SIG-M5 treated with dmso at 0.1 percent for 504 hours (cell line): ENCODE measurements at regions not wholly inside any gene's neighbourhood (a gene's known extent, or its start where the extent isn't known, plus 50 kb on each side); places are given as distances from the start of the nearest gene placed in this dataset.

Experiments
- DNase-seq: peaks from one replicate; lab custom pipeline; 2025; ENCODE audit not compliant: unreplicated experiment; lab: John Stamatoyannopoulos, UW

DNA sequence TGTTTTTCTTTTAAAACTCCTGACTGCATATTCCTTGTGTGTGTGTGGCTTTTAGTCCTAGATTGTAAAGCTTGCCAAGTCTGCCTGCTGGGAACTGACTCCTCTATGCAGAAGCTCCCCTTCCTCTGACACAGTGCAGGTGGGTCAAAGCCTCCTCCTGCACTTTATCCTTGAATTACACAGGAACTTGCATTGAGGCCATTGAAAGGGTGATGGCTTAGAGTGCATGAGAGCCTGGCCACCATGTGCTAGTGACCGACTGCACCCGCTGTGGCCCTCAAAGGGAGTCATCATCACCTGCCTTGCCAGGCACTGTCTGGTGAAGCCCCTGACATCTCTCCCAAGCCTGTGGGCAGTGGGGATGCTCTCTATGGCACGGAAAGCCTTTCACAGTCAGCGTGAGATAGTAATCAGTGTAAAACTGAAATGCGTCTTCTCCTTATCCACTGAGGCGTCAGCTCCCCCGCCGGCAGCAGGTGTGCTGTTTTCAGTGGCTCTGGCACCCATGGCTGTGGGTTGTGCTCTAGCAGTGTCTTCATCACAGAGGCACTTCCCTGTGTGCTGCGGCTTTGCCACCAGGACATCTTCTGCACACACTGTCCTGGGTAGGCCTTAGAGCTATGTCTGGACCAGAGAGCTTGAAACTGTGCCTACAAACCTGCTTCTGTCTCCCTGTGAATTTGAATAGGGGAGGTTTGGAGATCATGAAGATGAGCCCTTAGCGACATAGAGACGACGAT lies 87.9 kb downstream of the THBS2 start:
- DNase-seq: no peak

DNA sequence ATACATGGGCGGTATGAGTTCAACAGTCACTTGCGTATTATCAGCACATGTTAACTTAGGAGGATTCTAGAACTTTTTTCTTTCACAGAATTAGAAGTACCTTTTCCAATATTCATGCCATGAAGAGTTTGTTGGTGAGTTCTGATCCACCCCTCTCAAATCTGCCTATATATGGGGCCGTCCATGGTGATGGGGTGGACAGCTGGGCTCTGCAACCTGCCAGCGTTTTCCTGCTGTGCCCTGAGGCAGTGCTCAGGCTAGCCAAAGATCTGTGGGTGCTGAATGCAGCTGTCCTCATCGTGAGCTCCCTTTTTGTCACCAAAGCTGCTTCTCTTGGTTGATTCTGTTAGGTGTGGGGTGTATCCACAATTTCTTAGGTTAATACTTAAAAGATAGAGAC lies 88.7 kb downstream of the THBS2 start:
- no peak for DNase-seq

DNA sequence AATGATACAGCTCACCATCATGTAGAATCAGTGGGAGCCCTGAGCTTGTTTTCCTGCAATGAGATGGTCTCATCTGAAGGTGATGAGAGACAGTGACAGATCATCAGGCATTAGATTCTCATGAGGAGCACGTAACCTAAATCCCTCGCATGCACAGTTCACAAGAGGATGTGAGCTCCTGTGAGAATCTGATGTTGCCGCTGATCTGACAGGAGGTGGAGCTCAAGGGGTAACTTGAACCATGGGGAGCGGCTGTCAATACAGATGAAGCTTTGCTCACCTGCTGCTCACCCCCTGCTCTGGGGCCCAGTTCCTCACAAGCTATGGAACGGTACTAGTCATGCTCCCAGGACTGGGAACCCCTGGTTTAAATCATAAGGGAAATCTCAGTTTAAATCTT lies 89.2 kb downstream of the THBS2 start:
- no peak for DNase-seq

GRCh38 chr6:169163411-169163901 lies 90.2 kb downstream of the THBS2 start:
- DNase-seq: no peak

GRCh38 chr6:169162752-169163407 lies 90.8 kb downstream of the THBS2 start:
- no peak for DNase-seq

DNA sequence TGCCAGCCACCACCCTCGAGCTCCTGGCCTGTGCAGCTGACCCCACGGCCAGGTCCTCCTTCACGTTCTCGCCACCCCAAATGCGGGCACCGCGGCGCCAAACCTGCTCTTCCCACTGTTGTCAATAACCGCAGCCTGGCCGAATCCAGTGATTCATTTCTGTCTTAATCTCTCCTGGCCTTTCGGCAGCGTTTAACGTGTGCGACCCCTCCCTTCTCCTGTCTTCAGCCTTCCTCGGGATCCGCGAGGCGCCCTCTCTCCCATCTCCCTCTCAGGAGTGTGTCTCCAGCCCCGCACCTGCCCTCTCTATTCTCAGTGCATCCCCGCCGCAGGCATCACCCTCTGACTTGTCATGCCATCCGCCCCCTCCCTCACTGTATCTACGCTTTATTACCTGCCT lies 91.4 kb downstream of the THBS2 start:
- no peak for DNase-seq

DNA sequence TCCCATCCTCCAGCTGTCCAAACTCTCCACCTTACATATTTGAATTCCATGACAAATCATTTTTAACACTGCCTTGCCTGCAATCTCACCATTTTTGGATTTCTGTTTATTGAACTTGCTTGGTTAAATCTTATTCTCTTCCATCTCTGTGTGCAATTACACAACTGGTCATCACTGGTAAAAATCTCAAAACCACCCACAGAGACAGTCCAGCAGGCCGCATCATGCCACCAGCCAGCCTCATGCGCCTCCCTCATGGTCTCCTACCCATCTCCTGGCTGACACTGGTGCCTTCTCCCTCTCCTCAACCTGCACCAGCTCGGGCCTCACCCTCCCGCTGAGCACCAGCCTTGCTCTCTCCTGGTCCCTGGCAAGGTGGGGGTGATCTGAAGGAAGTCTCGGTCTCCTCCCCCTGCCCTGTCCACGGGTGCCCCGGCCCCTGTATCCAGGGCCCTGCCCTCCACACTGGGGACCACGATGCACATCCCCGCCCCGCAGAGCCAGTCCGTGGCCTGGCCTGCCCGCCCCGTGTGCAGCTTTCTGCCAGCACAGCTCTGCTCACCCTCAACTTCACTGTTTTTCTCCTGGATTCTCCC lies 92.0 kb downstream of the THBS2 start:
- DNase-seq: no peak

DNA sequence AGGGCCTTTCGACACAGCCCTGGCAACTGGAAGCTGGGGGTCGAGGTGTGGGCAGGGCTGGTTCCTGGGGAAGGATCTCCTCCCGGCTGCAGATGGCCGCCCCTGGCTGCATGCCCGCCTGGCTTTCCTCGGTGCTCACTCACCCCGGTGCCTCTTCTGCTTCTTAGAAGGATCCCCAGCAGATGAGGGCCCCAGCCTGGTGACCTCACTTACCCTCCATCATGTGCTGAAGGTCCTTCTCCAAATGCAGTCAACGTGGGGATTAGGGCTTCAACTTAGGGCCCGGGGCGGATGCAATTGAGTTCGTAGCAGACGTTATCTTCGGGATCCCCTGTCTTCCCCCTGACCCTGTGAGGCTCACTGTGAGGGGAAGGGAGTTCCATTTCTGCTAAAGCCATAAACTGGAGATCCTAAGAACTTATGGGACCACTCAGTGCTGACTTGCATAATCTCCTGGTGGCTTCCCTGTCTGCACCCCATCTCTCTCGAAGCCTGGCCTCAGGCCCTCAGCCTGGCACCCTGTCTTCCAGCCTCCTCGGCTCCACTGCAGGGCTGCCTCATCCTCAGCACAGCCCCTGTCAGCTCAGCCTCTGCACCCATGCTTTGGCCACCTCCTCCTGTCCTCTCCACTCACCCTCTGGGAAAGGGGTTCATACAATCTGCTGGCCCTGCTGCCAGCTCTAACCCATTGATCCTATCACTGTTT lies 92.6 kb downstream of the THBS2 start:
- DNase-seq: no peak

DNA sequence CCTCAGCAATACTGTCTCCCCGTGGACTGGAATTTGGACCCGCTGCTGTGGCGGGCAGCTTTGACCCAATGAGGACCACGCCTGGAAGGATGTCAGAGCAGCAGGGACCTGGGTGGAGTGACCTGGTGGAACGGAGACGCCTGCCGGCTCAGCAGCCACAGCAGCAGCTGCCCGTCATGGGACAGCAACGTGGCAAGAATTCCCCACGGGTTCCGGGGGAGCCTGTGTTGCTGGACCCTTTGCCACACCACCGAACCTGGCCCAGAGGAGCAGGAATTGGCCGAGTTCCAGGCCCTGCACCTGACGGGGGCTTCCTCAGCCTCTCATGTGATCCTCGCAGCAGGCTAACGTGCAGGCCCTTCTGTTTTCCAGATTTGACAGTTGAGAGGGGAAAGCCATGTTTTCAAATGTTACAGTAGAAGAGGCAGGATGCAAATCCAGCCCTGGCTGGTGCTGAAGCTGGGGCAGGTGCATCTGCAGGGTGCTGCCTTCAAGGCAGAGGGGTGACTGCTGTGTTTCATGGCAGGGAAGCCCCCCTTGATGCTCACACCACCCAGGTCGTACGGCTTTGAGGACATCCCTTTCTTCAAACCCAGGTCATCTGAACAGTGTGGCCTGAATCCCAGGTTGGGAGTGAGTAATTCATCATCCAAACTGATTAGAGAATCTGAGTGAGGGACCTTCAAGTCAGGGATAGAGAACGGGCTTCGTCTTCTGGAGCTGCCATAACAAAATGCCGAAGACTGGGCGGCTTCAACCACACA lies 93.4 kb downstream of the THBS2 start:
- DNase-seq: no peak

- DNase-seq: no peak
Measured at GRCh38 chr6:169159331-169159730, 94.3 kb downstream of the THBS2 start.

GRCh38 chr6:169158691-169159090 lies 95.0 kb downstream of the THBS2 start:
- no peak for DNase-seq

DNA sequence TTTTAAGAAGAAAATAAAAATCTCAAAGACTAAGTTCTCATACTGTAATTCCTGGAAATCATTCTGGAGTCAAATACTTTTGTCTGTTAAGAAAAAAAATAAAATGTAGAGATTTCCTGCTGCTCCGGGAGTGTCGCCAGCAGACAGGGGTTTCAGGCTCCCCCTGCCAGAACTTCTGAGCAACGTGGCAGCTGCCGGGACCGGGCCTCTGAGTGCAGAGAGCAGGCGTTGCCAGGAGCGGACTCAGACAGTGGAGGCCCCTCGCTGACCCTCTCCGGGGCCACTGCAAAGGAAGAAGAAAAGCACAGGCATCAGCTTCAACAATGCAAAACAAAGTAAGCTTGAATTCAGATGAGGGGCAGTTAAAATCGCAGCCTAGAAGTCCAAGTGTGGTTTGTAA lies 95.5 kb downstream of the THBS2 start:
- no peak for DNase-seq

DNA sequence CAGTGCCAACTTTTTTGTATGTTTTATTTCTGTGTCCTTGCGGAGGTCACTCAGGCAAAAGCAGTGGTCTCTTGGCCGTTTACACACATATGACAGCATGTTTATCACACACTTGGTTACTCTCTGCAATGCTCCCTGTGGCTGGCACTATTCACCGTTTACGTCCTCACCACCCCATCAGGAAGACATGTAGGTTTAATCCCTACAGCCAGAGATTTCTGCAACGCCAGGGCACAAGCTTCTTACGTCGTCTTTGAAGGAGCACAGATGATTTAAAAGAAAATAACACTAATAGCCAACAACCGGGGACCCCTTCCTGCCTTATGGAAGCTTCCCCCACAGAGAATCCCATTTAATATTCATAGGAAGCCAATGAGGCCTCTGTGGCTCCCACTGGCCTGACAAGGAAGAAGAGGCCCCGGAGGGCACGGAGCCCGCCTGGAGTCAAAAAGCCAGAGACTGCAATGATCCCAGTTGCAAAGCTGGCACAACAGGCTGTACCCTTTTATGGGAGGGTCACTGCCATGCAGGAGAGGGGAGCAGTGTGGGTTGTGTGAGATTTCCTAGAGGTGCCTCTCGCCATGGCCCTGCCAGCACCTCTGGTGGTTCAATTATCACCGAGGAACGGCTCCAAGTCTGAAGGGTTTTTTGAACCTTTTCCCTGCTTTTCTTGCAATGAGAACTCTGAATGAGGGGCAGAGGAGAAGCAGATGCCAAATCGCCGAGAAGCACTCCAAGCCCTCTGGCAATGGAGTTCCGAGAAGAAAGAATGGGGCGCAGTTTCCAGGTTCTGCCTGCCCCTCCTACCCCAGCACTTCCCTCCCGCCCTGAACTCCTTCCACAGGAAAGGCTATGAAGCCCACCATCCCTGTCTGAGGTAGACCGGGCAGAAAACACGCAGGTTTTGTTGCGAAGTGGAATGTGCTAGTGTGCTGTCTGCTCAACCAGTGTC lies 96.2 kb downstream of the THBS2 start:
- no peak for DNase-seq

GRCh38 chr6:169156793-169157147 lies 96.9 kb downstream of the THBS2 start:
- DNase-seq: no peak

DNA sequence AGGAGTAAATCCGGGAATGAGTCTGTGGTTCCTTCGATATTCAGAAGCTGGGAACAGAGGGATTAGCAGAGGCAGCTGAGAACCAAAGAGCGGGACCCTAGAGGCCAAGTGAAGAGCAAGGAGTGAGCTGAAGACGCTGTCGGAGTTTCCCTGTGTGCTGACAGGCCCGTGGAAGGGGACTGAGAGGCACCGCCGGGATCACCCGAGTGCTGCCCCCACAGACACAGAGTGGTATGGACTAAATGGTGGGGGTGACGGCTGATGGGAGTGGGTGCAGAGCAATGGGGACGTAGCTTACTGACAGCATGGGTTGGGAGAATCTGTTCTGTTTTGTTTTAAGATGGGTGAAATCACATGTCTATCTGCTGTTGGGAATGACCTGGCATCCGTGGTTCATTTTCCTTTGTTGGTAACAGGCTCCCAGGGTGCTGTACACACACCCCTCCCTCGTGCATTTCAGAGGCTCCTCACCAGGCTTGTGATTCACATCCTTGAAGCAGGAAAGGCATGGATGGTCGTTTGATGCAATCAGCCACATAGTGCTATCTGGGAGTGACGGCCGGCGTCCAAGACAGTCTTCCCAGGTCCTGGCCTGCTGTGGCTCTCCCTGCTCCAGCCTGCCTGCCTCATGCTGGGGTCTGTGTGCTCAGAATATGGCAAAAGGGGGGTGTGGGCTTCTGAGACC lies 97.4 kb downstream of the THBS2 start:
- DNase-seq: no peak

DNA sequence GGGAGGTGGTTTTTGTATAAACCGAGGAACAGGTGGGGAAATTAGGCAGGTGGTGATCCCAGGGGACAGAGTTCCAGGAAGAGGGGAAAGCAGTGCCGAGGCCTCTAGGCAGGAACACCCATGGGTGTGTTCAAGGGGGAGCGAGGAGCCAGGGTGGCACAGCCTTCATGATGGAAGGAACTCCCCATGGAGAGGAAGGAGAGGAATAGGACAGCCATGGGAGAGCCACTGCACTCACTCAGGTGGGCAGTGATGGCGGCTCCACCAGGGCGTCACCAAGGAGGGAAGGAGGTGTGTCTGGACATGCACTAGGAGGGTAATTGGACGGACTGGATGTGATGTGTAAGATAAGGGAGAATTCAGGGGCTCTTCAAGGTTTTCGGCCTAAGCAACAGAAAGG lies 98.2 kb downstream of the THBS2 start:
- DNase-seq: no peak

- no peak for DNase-seq
Measured at GRCh38 chr6:169153401-169153800, 100.2 kb downstream of the THBS2 start.

DNA sequence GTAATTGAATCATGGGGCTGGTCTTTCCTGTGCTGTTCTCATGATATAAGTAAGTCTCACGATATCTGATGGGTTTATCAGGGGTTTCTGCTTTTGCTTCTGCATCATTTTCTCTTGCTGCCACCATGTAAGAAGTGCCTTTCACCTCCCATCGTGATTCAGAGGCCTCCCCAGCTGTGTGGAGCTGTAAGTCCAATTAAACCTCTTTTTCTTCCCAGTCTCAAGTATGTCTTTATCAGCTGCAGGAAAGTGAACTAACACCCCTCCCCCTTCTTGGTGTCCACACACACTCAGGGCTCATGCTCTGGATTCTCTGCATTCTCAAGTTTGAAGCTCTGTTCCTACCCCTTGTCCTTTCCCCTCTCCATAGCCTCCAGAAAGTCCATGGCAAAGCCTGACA lies 107.1 kb downstream of the THBS2 start:
- DNase-seq: no peak

DNA sequence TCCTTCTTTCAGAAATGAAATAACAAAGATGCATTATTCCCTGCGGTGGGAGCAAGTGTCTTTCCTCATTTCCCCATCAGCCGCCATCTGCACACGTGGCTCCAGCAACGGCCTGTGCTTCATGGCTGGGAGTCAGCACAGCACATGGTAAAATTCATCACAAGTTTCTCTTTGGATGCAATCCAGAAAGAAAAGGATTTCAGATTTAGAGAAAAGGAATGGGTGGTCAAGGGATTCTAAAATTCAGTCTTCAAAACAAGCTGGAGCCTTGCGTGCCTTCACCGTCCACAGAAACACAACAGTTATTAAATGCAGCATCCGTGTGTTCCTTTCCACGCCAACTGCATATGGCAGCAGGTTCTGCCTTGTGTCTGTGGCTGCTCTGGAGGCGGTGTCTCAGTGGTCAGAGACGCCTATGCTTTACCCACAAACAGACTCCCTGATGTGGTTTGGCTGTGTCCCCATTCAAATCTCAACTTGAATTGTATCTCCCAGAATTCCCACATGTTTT lies 107.6 kb downstream of the THBS2 start:
- DNase-seq: no peak
